ENCODE measurements at regions not wholly inside any gene's neighbourhood (a gene's known extent, or its start where the extent isn't known, plus 50 kb on each side); places are given as distances from the start of the nearest gene placed in this dataset.

- no peak for TF ChIP-seq CTCF (IDR thresholded peaks at IDR 0.05)
- TF ChIP-seq POLR2AphosphoS5 (IDR thresholded peaks at IDR 0.05) = no peak
- TF ChIP-seq POLR2A (IDR thresholded peaks at IDR 0.05) = no peak
- no peak for TF ChIP-seq EP300 (IDR thresholded peaks at IDR 0.05; ENCODE audit: low read depth)
Measured at GRCh38 chr15:98384328-98385029, 263.9 kb upstream of the IGF1R start.
